B cell (primary cell): ENCODE measurements at regions not wholly inside any gene's neighbourhood (a gene's known extent, or its start where the extent isn't known, plus 50 kb on each side); places are given as distances from the start of the nearest gene placed in this dataset.

Source experiments
- ATAC-seq: fragments of 200-7000 bp; cut with Tn5 transposase; one replicate; pipeline ENCODE4 v1.10.0; 2021; ENCODE audit warnings: low read depth, mild to moderate bottlenecking, moderate number of reproducible peaks, moderate library complexity
- CTCF ChIA-PET: fragments of 350-600 bp; sonication (Branson Sonifier 250); formaldehyde crosslinking; loops from one replicate; lab custom pipeline; 2021; ENCODE audit warnings: antibody characterized with exemption, inconsistent platforms; lab: Charles Lee
- POLR2A ChIA-PET: fragments of 350-600 bp; sonication (Branson Sonifier 250); formaldehyde crosslinking; loops from one replicate; lab custom pipeline; 2021; ENCODE audit warnings: antibody characterized with exemption; lab: Charles Lee
- DNase-seq: peaks from one replicate; pipeline ENCODE4 v3.0.0; 2013
- H2AFZ ChIP-seq: 2 replicates; pipeline ENCODE4 v1.6.1; 2012; ENCODE audit warnings: mild to moderate bottlenecking, low read depth, low read length; ENCODE audit not compliant: insufficient read depth, poor library complexity, severe bottlenecking
- H3K27ac ChIP-seq, 2 donors: 1 replicate in 1 of 2; 2 replicates in 1 of 2; pipeline ENCODE4 v1.5.1; 2012 to 2013; ENCODE audit warnings: low read length in 2 of 2, mild to moderate bottlenecking in 2 of 2, moderate library complexity in 1 of 2
- H3K27me3 ChIP-seq, 4 experiments: fragments of 200-600 bp in 1 of 4; sonication (generic) in 1 of 4; replicated peaks in 1 of 4; 1 replicate in 2 of 4; 2 replicates in 2 of 4; pipeline versions ENCODE4 v1.6.1 to v1.7.0; 2013 to 2016; ENCODE audit warnings: low read length in 3 of 4, mild to moderate bottlenecking in 2 of 4, mixed read lengths in 1 of 4, moderate library complexity in 1 of 4; ENCODE audit not compliant: insufficient read depth in 4 of 4, control insufficient read depth in 3 of 4; ENCODE audit errors: control extremely low read depth in 1 of 4
- H3K36me3 ChIP-seq, 2 experiments: replicated peaks in 1 of 2; 1 replicate in 1 of 2; 2 replicates in 1 of 2; pipeline versions ENCODE4 v1.6.1 to v1.7.1; 2013; ENCODE audit warnings: low read length in 1 of 2; ENCODE audit not compliant: insufficient read depth in 2 of 2, control insufficient read depth in 1 of 2; ENCODE audit errors: control extremely low read depth in 1 of 2, extremely low read depth in 1 of 2
- H3K4me1 ChIP-seq, 2 donors: fragments of 200-600 bp in 1 of 2; sonication (generic) in 1 of 2; 1 replicate in 1 of 2; 2 replicates in 1 of 2; pipeline versions ENCODE4 v1.5.1 to v1.6.1; 2013 to 2017; ENCODE audit warnings: low read length in 2 of 2; ENCODE audit not compliant: control insufficient read depth in 2 of 2, insufficient read depth in 2 of 2
- H3K4me2 ChIP-seq: replicated peaks from 2 replicates; pipeline ENCODE3; 2012; ENCODE audit warnings: mild to moderate bottlenecking, low read depth, low read length; ENCODE audit not compliant: poor library complexity, severe bottlenecking
- H3K4me3 ChIP-seq, 5 experiments: fragments of 200-600 bp in 1 of 5; sonication (generic) in 1 of 5; 1 replicate in 3 of 5; 2 replicates in 2 of 5; pipeline versions ENCODE4 v1.5.1 to v1.7.0; 2011 to 2016; ENCODE audit warnings: low read length in 4 of 5, mild to moderate bottlenecking in 4 of 5, low read depth in 2 of 5, control low read depth in 1 of 5, moderate library complexity in 1 of 5; ENCODE audit not compliant: insufficient read depth in 1 of 5; ENCODE audit errors: control extremely low read depth in 1 of 5, extremely low read depth in 1 of 5
- H3K79me2 ChIP-seq: fragments of 200-600 bp; sonication (generic); one replicate; pipeline ENCODE4 v1.6.0; 2016; ENCODE audit warnings: low read length; ENCODE audit not compliant: control insufficient read depth, insufficient read depth
- H3K9ac ChIP-seq: fragments of 200-600 bp; sonication (generic); 2 replicates; pipeline ENCODE4 v1.6.1; 2017; ENCODE audit warnings: mild to moderate bottlenecking, low read length, moderate library complexity
- H3K9me3 ChIP-seq, 3 donors: one replicate each; pipeline versions ENCODE4 v1.6.1 to v1.7.1; 2013; ENCODE audit warnings: low read length in 2 of 3; ENCODE audit not compliant: control insufficient read depth in 2 of 3, insufficient read depth in 1 of 3; ENCODE audit errors: control extremely low read depth in 1 of 3
- H4K20me1 ChIP-seq: 2 replicates; pipeline ENCODE4 v1.6.0; 2012; ENCODE audit warnings: mild to moderate bottlenecking, low read length; ENCODE audit not compliant: insufficient read depth, control insufficient read depth, poor library complexity, severe bottlenecking
- H3K27ac Mint-ChIP-seq: one replicate; pipeline ENCODE4 v1.8.0; 2021; ENCODE audit warnings: mixed read lengths
- H3K27me3 Mint-ChIP-seq: one replicate; pipeline ENCODE4 v1.8.0; 2021; ENCODE audit warnings: mixed read lengths
- H3K4me1 Mint-ChIP-seq: one replicate; pipeline ENCODE4 v1.8.0; 2021; ENCODE audit warnings: mixed read lengths
- H3K4me3 Mint-ChIP-seq: one replicate; pipeline ENCODE4 v1.8.0; 2021; ENCODE audit warnings: mixed read lengths
- H3K9me3 Mint-ChIP-seq: one replicate; pipeline ENCODE4 v1.8.0; 2022; ENCODE audit warnings: mixed read lengths; ENCODE audit not compliant: insufficient read depth
- EZH2 ChIP-seq: IDR thresholded peaks from 2 replicates; pipeline ENCODE4 v1.6.1; 2012; ENCODE audit warnings: borderline replicate concordance, low read depth, mild to moderate bottlenecking, moderate library complexity, low read length; ENCODE audit not compliant: insufficient read depth, poor library complexity, severe bottlenecking
- WGBS: methylation state at CpG from one replicate; pipeline ENCODE4 v1.1.5; 2013; ENCODE audit warnings: missing lambda C conversion rate; ENCODE audit not compliant: insufficient coverage; 5-methylcytosine and 5-hydroxymethylcytosine counted together
- intact Hi-C: fragments of 100-400 bp; cut with micrococcal nuclease; formaldehyde crosslinking; loops from one replicate; pipeline ENCODE4 v1.10.0; 2022
- TF ChIP-seq, protein P1 (sequence below): fragments of 200-600 bp; IDR thresholded peaks from one replicate; pipeline ENCODE4 v1.8.0; 2022; ENCODE audit warnings: antibody characterized with exemption, mild to moderate bottlenecking

DNA sequence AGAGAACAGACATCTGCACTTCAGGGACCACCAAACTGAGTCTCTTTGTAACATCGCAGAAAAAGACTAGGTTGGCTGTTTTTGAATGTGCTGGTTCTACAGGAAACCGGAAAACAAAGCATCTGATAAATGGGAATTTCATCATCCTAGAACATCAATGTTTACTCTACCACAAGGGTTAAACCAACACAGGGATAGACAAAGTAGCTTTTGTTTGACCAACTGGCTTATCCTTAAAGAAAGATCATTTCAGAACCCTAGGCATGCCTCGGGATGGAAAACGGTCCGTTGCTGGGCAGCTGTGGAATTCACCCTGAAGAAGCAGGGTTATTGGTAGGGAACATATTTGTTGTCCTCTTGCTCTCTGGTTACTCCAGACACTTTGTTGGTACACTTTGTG lies 2355.5 kb upstream of the AGA start:
- Mint-ChIP-seq H3K4me1 (no peaks in the 10 kb centered on the region), H3K9me3 (no peaks in the 10 kb centered on the region), H3K27me3 (no peaks in the 10 kb centered on the region), H3K4me3 (no peak overlapping the region), H3K27ac (no peak overlapping the region)
- Histone ChIP-seq H3K4me2 (no peak overlapping the region), H3K79me2 (no peaks in the 10 kb centered on the region), H3K4me1 (no peaks in the 10 kb centered on the region), H2AFZ (no peak overlapping the region), H3K9ac (no peak overlapping the region), H3K27ac (no peak overlapping the region), H3K36me3 (no peaks in the 10 kb centered on the region), H4K20me1 (no peaks in the 10 kb centered on the region), H3K9me3 (no peaks in the 10 kb centered on the region), H3K27me3 (no peaks in the 10 kb centered on the region), H3K4me3 (no peak overlapping the region)
- WGBS: 97% methylated on average over 3 of the region's 5 CpGs
- ChIA-PET POLR2A (no interaction called here), CTCF (no interaction called here)
- no peak for DNase-seq
- no peak for TF ChIP-seq EZH2
- TF ChIP-seq, protein P1, sequence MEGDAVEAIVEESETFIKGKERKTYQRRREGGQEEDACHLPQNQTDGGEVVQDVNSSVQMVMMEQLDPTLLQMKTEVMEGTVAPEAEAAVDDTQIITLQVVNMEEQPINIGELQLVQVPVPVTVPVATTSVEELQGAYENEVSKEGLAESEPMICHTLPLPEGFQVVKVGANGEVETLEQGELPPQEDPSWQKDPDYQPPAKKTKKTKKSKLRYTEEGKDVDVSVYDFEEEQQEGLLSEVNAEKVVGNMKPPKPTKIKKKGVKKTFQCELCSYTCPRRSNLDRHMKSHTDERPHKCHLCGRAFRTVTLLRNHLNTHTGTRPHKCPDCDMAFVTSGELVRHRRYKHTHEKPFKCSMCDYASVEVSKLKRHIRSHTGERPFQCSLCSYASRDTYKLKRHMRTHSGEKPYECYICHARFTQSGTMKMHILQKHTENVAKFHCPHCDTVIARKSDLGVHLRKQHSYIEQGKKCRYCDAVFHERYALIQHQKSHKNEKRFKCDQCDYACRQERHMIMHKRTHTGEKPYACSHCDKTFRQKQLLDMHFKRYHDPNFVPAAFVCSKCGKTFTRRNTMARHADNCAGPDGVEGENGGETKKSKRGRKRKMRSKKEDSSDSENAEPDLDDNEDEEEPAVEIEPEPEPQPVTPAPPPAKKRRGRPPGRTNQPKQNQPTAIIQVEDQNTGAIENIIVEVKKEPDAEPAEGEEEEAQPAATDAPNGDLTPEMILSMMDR: no peak
- intact Hi-C loops: no loop called here
- ATAC-seq: no peak

DNA sequence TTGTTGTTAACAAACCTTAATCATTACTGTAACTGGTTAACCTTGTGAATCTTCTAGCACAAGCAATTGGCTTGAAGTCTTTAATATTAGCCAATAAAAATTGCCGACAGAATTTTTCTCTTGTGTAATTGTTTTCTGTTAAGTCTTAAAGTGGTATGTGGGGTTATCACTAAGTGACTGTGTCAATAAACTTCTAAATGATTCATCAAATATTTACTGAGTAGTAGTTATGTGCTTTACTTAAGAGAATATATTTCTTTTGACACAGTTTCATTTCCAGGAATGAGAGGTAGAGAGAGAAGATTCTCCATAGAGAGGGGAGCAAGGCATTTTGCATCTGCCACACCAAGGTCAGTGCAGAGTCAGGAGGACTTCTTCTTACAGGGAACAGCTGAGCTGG lies 2361.6 kb upstream of the AGA start:
- ChIA-PET POLR2A (no interaction called here), CTCF (no interaction called here)
- no peaks in the 10 kb centered on the region for H4K20me1 ChIP-seq
- H3K9ac ChIP-seq: no peak overlapping the region
- no CpG with 5 or more reads among the region's 1 CpG for WGBS
- no peaks in the 10 kb centered on the region for H3K79me2 ChIP-seq
- H3K4me1 ChIP-seq: no peaks in the 10 kb centered on the region
- no peak overlapping the region for H3K27ac Mint-ChIP-seq
- no peak overlapping the region for H3K27ac ChIP-seq
- H3K4me2 ChIP-seq: no peak overlapping the region
- intact Hi-C loops: no loop called here
- no peak for TF ChIP-seq EZH2
- TF ChIP-seq, protein P1: no peak
- H3K9me3 ChIP-seq: peaks cover 0 to 3% (median 0%) of the 10 kb centered on the region in 3 donors
- no peaks in the 10 kb centered on the region for H3K27me3 ChIP-seq
- H3K9me3 Mint-ChIP-seq: peaks cover 4% of the 10 kb centered on the region
- H3K4me3 ChIP-seq: no peak overlapping the region
- H3K4me3 Mint-ChIP-seq: no peak overlapping the region
- H3K36me3 ChIP-seq: no peaks in the 10 kb centered on the region
- H3K4me1 Mint-ChIP-seq: no peaks in the 10 kb centered on the region
- no peak overlapping the region for H2AFZ ChIP-seq
- ATAC-seq (no peak), DNase-seq (no peak)
- H3K27me3 Mint-ChIP-seq: no peaks in the 10 kb centered on the region
